Left kidney (tissue), 1 donor: ENCODE measurements at regions not wholly inside any gene's neighbourhood (a gene's known extent, or its start where the extent isn't known, plus 50 kb on each side); places are given as distances from the start of the nearest gene placed in this dataset.
"Not testable (repeated sequence)": the region's sequence is repeated elsewhere in the genome, so short reads cannot be mapped to it uniquely, and the experiment has no call there.

ENCODE experiments used
- DNase-seq: peaks from one replicate; pipeline ENCODE4 v3.0.0-alpha.2; 2013

DNA sequence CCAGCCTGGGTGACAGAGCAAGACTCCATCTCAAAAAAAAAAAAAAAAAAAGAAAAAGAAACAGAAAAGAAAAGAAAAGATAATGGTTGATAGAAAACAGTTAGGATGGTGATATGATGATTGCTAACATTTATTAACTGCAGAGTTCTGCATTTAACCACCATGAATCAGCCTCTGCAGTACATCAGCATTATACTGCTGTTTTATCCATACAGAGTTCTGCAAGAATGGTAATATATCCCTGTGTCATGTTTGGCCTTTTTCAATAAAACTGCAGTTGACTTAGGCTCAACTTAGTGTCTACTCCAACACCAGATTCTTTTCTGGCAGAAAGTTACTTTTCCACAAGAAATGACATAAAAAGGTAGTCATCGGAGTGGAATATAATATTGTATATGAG, 62.6 kb downstream of the DUSP6 start:
- no peak for DNase-seq

DNA sequence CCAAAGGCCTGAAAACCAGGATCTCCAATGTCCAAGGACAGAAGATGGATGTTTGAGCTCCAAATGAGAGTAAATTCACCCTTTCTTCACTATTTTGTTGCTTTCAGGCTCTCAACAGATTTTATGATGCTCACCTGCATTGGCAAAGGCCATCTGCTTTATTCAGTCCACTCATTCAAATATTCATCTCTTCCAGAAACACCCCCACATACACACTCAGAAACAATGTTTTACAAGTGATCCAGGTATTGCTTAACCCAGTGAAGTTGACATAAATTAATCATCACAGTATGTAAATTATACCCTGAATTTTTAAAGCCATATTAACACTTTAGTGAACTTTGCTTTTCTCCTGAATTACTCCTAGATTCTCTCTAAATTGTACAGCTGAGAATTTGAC, 63.3 kb downstream of the DUSP6 start:
- no peak for DNase-seq

DNA sequence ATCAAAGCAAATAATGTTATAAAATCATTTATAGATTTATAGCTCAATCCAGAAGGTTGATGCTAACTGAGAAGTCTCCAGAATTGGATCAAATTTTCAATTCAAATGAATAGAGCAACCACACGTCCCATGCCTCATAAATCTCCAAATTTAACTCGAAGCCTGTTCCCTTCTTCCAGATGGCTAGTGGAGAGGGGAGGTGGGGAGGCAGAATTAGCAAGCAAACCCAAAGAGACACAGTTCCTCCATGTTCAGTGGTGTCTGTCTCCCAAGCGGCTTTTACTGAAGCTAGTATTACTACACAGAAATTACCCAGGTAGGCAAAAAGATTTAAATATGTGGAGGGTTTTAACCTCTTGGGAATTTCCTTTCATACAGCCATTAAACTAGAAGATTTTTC, 65.8 kb downstream of the DUSP6 start:
- no peak for DNase-seq

DNA sequence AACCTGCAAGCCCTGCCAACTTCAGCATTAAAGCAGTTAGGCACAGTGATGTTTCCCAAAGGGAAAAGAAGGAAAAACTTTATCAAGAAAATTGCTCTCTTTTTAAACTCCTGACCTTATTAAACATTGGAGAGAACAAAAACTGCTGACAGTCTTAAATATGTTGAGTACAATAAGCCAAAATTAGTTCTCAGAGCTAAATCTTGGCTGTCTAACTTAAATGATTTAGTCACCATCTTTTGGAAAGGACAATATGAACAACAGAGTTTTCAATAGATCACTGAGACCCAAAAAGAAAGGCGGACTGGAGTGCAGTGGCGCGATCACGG, 70.8 kb downstream of the DUSP6 start:
- DNase-seq = no peak

DNA sequence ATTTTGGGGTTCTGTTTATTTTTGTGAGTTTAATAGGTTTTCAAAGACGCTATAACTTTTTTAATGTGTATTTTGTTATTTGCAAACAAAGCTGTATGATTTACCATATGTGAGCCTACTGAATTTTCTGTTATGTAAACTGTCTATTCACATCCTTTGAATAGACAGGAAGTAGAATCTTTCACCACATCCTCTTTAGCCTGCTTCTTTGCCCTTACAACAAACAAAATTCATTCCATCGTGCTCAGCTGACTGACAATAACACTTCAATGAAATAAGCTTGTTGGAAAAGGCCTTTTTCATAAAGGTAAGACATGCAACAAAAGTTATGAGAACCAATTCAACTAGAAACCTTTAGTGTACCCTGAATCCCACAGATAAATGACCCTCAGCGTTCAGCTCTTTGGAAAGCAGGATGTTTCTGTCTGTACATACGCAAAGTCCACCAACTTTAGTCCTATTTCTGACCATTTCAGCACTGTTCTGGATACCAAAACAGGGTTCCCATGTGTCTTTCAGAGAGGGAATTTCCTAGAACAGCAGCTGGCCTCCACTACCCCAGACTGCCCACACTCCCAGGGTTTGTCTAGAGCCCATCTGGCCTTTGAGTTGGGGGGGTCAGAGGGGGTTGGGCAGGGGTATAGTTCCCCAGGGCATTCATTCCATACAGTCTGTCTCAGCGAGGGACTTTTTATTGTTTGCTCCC, 71.3 kb downstream of the DUSP6 start:
- DNase-seq = no peak

DNA sequence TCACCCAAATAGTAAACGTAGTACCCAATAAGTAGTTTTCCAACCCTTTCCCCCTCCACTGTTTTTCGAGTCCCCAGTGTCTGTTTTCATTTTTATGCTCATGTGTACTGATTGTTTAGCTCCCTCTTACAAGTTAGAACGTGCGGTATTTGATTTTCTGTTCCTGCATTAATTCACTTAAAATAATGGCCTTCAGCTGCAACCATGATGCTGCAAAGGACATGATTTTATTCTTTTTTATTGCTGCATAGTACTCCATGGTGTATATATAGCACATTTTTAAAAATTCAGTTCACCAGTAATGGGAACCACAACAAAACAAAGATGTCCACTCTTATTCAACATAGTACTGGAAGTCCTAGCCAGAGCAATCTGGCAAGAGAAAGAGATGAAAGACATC, 72.8 kb downstream of the DUSP6 start:
- DNase-seq = no peak

DNA sequence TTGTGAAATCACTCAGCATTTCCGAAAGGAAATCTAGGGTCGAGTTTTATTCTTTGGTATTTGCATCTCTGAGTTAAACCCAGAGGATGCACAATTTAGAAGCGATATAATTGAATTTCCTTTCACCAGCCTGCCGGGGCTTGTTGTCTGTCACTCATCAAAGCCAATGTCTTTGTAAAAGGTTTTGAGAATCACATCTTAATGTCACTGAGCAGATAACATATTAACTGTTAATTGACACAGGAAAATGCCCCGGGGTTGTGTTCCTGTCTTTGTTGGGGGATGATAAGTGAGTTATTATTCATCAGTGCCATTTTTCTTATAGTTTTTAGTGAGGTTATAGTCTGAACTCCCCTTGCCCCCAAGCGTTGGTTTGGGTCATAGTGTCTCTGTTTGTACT, 73.4 kb downstream of the DUSP6 start:
- no peak for DNase-seq

DNA sequence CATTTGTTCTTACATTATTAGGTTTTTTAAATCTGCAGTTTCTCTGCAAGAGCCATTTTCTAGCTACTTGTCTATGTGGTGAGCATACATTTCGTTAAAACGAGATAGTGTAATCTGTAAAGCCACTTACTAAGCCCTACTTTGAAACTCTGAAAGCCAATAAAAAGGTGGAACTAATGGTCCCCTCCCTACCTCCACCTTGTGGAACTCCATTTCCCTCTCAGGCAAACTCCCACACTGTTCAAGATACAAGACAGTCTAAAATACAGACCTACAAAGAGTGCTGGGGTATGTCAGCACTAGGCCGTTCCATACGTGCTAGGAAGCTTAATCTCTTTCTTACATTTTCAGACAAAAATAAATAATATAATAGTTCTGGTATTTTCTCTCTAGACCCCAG, 74.1 kb downstream of the DUSP6 start:
- no peak for DNase-seq

DNA sequence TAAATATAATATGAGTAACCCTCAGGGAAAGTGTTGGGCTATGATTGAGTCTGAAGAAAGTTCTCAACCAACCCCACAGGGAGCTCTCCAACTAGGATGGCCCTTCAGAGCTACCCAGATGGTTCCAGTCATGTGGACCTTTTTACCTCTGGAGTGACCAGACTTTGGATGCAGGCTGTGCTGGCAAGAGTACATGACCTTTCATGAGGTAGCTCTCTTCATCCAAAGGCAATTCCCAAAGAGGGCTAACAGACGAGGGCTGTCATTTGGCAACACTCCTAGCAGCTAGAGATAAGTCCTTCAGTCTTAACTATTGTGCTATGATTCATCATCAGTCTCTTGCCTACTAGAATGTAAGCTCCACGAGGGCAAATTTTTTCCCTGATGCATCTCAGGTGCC, 75.4 kb downstream of the DUSP6 start:
- no peak for DNase-seq

DNA sequence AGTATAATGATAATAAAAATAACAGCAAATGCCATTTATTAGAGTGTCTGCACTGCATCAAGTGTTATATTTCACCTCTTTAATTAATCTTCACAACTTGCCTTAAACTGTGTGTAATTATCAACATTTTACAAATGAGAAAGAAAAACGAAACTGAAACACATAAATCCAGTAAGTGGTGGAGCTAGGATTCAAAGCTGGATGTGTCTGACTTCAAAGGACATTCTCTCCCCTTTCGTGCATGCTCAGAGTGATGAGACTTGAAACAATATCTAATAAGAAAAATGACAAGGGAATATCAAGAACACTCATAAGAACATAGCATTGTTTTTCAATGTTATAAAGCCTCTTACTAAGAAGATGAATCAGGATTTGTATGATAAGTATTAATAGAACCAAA, 78.8 kb downstream of the DUSP6 start:
- no peak for DNase-seq

DNA sequence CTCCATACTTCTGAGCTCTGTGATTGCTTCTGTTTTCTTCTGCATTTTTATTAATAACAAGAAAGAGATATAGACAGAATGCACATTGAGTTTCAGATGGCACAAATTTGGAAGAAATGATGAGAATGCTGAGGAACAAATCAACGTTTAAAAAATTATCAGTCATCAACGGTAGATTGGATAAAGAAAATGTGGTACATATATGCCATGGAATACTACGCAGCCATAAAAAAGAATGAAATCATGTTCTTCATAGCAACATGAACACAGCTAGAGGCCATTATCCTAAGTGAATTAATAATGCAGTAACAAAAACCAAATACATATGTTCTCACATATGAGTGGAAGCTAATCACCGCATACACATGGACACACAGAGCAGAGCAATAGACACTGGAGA, 81.8 kb downstream of the DUSP6 start:
- no peak for DNase-seq

DNA sequence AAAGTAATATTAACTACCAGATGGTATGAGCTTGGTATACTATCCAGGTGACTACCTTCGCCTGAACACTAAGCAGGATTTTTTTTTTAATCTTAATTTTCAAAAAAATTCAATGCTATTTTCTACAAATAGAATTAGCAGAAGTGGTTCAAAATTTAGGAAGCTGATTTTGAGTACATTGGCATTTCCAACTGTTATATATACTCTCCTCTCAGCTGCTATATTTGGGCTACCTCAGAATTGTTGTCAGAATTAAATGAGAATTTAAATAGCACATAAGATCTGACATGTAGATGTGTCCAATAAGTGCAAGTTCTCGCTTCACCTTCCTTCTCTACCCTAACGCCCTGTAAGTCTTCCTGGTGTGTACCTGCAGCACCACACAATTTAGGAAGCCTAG, 83.1 kb downstream of the DUSP6 start:
- no peak for DNase-seq

DNA sequence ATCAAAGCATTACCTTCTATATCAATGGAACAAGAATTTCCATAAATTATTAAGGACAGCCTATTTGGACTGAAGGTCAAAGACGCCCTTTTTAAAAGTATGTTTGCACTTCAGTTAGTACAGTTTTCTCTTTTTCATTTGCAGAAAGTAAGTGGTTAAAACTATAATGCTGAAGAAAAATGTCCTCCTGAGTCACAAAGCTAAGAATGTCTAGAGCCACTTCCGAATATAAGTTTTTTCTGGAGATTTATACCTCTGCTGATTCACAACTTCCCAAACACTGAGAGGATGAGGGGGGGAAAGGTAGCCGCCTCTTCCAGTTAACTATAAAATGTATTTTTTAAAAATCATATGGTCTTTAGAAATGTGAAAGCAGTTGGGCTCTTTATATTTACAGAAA, 84.9 kb downstream of the DUSP6 start:
- DNase-seq = no peak

DNA sequence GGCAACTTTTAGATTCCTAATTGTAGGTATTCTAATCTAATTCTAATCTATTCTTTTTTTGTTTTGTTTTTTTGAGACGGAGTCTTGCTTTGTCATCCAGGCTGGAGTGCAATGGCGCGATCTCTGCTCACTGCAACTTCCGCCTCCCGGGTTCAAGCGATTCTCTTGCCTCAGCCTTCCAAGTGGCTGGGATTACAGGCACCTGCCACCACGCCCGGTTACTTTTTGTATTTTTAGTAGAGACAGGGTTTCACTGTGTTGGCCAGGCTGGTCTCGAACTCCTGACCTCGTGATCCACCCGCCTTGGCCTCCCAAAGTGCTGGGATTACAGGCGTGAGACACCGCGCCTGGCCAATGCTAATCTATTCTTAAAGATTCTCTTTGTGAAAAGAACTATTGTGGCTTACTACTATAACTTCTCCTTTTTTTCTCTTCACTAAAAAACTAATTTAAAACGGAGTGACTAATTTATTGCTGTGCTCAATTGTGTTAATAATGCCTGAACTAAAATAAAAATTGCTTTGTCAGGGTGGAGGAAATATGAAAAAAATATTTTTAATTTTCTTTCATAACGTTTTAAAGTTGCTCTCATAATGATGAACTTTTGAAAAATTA, 85.6 kb downstream of the DUSP6 start:
- DNase-seq = not testable (repeated sequence)

DNA sequence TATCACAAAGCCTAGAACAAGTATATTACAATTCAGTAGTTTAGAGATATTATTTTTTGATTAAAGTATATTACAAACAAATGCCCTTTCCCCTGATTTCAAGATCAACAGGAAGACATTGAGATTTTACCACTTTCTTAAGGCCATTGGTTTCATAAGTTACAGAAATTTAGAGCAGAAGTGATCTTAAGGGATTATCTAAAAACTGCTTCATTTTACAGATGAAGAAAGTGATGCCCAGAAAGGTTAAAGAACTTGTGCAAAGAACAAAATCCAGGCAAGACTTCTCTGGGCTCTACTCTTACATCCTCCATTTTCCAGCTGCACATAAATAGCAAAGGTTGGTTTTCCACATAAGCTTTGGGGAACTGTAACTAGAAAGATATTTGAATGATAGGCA, 87.5 kb downstream of the DUSP6 start:
- no peak for DNase-seq

DNA sequence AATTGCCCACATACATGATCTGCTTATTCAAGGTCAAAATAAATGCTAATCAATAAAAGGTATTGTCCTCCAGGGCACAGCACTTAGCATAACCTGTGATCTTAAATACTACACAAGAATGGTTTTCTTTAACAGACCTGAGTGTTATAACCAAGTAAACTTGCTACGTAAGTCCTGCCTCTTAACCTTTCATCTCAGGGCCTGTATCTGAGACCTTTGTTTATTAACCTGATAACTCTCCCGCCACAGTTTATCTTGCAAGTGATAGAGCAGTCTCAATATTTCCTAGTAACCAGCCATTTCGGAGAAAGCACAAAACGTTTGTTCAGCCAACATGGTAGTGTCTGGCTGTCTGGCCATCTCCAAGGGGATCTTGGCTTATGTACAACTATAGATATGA, 88.4 kb downstream of the DUSP6 start:
- DNase-seq = no peak

DNA sequence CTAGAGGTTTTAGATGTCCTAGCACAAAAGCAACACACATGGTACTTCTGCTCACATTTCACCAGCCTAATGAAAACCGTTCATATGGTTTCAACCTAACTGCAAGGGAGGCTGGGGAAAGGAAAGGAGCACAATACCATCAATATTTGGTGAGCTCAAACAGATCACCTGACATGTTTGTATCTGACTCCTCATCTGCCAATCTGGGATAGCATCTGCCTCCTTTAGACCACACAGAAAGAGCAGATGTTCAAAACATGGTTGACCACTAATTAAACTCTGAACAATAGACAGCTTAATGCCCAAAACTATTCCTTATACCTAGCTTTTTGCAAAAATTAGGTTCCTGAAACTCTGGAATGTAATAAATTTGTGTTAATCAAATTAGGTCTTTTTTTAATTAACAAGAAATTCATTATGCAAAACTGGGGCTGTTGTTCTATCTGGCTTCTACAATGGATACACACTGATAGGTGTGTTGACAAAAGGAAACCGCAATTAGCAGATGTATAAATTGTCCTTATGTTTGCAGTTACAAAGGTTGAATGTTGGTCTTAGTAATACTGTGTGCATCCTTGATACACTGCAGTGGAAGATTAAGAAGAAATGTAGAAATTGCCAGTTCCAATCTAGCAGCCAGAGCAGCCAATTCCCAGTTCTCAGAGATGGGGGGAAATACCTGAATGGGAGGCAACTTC, 89.3 kb downstream of the DUSP6 start:
- no peak for DNase-seq

DNA sequence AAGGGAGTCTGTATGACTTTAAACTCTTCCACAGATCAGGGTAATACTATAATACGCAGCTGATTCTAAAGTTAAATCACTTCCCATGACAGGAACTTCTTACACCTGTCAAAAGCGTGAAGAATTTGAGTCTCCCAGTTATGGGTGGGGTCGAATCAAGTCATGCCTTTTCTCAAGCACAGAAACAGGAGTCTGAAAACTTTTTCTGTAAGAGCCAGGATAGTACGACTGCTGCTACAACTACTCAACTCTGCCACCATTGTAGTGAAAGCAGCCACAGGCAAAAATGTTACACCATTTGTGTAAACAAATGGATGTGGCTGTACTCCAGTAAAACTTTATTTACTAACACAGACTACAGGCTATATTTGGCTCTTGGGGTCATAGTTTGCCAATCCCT, 90.3 kb downstream of the DUSP6 start:
- DNase-seq = no peak

DNA sequence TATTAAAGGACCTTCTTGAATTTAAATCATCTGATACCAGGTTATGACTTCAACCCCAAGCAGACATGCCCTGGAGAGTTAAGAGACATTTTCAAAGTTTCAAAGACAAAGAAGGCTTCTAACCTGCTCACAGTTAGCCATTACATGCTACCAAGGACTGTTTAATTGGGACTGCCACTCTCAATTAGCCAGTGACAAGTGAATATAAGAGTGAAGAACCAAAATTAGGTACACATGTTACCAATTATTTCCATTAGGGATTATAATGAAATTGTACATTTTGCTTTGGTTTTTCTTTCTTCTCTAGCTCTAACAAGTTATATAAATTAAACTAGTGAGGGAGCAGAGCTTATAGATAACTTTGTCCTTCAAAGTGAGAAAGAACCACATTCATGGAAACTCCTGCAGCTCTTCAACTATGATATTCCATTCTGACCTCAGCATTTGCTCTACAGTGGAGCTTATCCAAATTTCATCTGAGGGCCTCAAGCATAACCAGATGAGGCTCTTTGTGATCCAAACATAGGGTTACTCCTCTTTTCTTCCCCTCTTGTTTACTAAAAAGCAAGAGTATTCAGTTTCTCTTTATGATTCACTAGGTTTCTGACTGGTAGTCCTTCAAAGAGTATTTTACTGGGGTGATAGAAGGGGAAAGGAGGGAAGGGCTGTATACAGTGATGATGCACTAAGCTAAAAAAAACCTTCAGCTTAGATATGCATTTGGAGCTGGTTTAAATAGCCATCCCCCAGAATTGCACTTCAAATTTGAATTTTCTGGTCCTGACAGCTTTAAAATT, 91.3 kb downstream of the DUSP6 start:
- no peak for DNase-seq

DNA sequence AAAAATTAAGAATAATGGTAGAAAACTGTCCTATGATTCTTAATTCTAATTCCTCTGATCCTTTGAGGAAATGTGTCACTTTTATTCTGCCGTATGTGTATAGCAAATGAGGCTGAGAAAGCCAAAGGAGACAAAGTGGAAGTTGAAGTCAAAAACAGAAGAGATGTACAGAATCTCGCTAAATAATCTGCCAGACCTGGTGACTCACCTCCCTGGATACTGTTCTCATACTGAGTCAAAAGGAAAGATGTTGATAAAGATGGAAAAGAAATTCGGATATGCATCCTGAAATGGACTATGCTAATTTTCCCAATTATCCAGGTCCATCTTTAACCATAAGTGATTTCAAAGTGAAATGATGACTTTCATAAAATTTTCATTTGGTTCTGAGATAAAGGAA, 92.5 kb downstream of the DUSP6 start:
- DNase-seq = no peak

DNA sequence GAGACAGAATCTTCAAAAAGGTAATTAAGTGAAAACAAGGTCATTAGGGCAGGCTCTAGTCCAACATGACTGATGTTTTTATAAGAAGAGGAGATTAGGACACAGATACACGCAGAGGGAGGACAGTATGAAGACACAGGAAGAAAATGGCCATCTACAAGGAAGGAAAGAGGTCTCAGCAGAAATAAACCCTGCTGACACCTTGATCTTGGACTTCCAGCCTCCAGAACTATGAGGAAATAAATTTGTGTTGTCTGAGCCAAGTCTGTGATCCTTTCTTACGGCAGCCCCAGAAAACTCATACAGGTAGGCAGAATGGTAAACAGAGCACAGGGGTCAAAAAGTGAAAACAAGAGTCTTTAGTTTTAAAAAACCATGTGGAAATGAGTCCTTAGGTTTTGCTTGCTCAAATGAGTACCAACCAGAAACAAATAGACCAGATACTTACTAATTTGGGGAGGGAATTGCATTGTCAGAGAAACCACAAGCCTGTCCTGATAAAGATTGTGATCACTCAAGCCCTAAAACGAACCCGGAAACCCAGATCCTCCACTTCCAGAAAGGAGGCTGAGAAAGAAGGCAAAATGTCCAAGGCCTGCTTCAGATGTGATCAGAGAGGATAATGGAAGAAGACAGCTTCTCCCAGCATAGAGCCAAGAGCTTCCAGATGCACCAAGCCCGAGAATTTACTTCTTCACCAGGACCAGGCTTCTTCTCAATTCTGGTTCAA, 93.9 kb downstream of the DUSP6 start:
- no peak for DNase-seq

DNA sequence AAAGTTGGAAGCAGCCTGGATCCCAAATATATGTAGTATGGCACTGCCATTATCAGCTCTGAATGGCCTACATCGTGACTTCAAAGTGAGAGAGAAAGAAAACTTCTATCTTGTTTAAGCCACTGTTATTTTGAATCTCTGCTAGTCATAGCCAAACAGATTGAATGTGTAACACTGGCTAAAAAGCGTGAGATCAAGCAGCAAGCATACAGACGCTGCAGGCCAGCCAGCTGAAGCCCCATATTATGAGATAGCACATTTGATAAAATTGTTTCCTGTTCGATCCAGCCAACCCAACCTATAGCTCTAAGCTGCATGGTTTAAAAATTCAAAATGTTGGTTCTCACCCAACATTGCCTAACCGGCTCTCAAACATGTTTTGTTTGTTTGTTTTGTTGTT, 95.0 kb downstream of the DUSP6 start:
- no peak for DNase-seq
